NB4 (cell line): ENCODE measurements at regions not wholly inside any gene's neighbourhood (a gene's known extent, or its start where the extent isn't known, plus 50 kb on each side); places are given as distances from the start of the nearest gene placed in this dataset.

Experiments
- DNase-seq: peaks from one replicate; pipeline ENCODE4 v3.0.0; 2010; ENCODE audit warnings: low read depth
- H3K4me3 ChIP-seq: one replicate; pipeline ENCODE4 v1.5.1; 2011; ENCODE audit warnings: mild to moderate bottlenecking, low read depth, low read length, moderate library complexity
- MYC ChIP-seq: IDR thresholded peaks from 2 replicates; pipeline ENCODE4 v1.6.1; 2011; ENCODE audit warnings: low read depth, low read length
- POLR2A ChIP-seq: IDR thresholded peaks from 2 replicates; pipeline ENCODE4 v1.6.1; 2011; ENCODE audit warnings: mild to moderate bottlenecking; ENCODE audit not compliant: insufficient read length; ENCODE audit errors: extremely low read depth
- TF ChIP-seq, protein P1 (sequence below): IDR thresholded peaks from 2 replicates; pipeline ENCODE4 v1.6.1; 2011; ENCODE audit warnings: low read depth, low read length
- TF ChIP-seq, protein P2 (sequence below): IDR thresholded peaks from one replicate; pipeline ENCODE4 v1.5.1; 2012; ENCODE audit warnings: low read depth, low read length

- no peak overlapping the region for H3K4me3 ChIP-seq
- TF ChIP-seq MYC, result no peak
- TF ChIP-seq, protein P1, sequence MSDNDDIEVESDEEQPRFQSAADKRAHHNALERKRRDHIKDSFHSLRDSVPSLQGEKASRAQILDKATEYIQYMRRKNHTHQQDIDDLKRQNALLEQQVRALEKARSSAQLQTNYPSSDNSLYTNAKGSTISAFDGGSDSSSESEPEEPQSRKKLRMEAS, result no peak
- TF ChIP-seq, protein P2, sequence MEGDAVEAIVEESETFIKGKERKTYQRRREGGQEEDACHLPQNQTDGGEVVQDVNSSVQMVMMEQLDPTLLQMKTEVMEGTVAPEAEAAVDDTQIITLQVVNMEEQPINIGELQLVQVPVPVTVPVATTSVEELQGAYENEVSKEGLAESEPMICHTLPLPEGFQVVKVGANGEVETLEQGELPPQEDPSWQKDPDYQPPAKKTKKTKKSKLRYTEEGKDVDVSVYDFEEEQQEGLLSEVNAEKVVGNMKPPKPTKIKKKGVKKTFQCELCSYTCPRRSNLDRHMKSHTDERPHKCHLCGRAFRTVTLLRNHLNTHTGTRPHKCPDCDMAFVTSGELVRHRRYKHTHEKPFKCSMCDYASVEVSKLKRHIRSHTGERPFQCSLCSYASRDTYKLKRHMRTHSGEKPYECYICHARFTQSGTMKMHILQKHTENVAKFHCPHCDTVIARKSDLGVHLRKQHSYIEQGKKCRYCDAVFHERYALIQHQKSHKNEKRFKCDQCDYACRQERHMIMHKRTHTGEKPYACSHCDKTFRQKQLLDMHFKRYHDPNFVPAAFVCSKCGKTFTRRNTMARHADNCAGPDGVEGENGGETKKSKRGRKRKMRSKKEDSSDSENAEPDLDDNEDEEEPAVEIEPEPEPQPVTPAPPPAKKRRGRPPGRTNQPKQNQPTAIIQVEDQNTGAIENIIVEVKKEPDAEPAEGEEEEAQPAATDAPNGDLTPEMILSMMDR, result no peak
- DNase-seq, result no peak
Measured at GRCh38 chr6:77326029-77326428, 137.3 kb downstream of the HTR1B start.

DNA sequence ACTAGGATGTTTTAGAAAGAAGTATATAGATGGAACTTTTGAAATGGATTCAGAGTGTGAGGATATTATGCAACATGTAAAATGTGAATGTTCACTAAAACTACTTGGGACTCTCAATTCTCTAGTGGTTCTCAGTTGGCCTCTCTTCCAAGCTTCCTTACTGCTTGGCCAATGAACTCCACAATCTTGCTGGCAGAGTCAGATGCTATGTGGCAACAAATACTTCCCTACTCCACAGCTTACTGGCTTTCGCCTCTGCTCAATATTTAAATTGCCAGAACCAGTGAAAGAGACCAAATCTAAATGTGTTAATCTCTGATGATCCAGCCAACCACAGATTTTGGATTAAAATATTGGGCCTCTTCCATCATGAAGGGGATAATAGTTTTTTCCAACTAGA lies 138.4 kb downstream of the HTR1B start:
- no peak for TF ChIP-seq MYC
- TF ChIP-seq, protein P2, result no peak
- TF ChIP-seq POLR2A, result no peak
- TF ChIP-seq, protein P1, result no peak
- no peak overlapping the region for H3K4me3 ChIP-seq
- DNase-seq, result no peak

DNA sequence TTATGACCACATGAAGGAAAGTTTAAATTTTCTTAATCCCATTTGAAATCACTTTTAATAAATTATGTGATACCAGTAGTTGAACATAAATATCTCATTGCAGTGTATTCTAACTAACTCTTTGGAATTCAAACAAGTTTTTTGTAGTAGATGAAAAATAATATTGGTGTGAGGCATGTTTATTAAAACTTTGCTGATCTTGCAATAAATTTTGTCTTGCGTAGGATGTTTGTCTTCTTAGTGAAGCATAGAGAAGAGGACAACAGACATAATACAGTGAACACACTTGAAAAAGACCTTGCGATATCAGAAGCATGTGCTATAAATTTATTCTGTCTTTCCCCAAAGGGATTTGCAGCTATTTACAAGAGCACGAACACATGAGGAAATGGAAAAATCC lies 140.7 kb downstream of the HTR1B start:
- TF ChIP-seq, protein P1, result no peak
- TF ChIP-seq, protein P2, result no peak
- TF ChIP-seq MYC (no peak), POLR2A (no peak)
- H3K4me3 ChIP-seq, result no peak overlapping the region
- DNase-seq, result no peak

DNA sequence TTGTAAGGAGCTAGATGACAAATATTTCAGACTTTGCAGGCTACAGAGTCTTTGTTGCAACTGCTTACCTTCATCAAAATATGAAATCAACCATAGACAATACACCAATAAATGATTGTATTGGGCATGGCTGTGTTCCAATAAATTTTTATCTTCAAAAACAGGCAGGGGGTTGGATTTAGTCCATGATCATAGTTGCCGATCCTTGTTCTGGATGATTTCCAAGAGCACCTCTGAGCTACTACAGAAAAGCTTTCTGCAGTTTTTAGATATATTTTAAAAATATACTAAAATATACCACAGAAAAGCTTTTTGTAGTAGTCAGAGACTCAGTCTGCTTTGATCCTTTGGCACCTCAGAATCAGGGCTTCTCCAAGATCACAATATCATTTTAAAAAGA lies 145.0 kb downstream of the HTR1B start:
- no peak for TF ChIP-seq MYC
- TF ChIP-seq POLR2A, result no peak
- TF ChIP-seq, protein P1, result no peak
- TF ChIP-seq, protein P2, result no peak

DNA sequence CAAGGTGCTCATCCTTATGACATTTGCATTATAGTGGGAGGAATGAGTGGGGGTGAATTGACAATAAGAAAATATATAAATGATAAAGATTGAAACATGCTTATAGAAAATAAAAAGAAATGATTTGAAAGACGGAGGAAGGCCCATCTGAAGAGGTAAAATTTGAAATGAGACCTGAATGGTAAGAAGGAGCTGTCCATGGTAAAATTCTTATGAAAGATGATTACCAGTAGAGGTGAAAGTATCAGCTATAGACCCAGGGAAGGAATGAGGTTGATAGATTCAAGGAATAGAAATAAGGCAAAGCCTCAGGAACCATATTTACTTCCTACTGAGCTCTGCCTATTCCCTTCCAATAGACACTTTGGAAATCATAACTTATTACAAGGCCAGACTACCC lies 149.7 kb downstream of the HTR1B start:
- no peak for DNase-seq
- TF ChIP-seq, protein P2, result no peak
- TF ChIP-seq MYC (no peak), POLR2A (no peak)
- TF ChIP-seq, protein P1, result no peak
- no peak overlapping the region for H3K4me3 ChIP-seq

More for the DNA sequence above, 145.0 kb downstream of the HTR1B start:
- DNase-seq, result no peak
- no peak overlapping the region for H3K4me3 ChIP-seq

DNA sequence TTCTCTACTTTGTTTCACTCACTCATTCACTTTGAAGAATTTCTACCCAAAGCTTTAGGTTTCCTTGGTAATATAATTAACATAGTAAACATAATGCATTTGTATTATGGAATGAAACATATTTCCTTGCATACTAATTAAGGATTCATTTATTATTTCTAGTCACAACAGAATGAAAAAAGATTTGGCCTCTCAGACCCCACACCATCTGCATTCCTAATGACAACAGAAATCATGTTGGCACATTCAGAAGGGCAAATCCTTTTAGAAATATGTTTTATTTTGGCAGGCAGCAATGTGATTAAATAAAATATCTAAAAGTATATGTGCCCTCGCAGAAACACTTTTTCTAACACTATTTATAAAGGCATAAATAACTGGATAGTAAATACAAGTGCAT lies 163.4 kb downstream of the HTR1B start:
- TF ChIP-seq POLR2A (no peak), MYC (no peak)
- TF ChIP-seq, protein P2, result no peak
- TF ChIP-seq, protein P1, result no peak
- no peak for DNase-seq
- H3K4me3 ChIP-seq, result no peak overlapping the region
